GM21381 (cell line): ENCODE measurements at regions not wholly inside any gene's neighbourhood (a gene's known extent, or its start where the extent isn't known, plus 50 kb on each side); places are given as distances from the start of the nearest gene placed in this dataset.
A peak's percentile ranks its signal among the peaks of the same experiment; 100 is the strongest.

Experiments
- ATAC-seq: cut with Tn5 transposase; IDR thresholded peaks from one replicate; pipeline ENCODE4 v1.9.1; 2021; ENCODE audit warnings: mild to moderate bottlenecking, moderate library complexity; ENCODE audit not compliant: unreplicated experiment

- no peak for ATAC-seq
Measured at GRCh38 chr1:93815366-93816110, 63.5 kb downstream of the DNTTIP2 start.

DNA sequence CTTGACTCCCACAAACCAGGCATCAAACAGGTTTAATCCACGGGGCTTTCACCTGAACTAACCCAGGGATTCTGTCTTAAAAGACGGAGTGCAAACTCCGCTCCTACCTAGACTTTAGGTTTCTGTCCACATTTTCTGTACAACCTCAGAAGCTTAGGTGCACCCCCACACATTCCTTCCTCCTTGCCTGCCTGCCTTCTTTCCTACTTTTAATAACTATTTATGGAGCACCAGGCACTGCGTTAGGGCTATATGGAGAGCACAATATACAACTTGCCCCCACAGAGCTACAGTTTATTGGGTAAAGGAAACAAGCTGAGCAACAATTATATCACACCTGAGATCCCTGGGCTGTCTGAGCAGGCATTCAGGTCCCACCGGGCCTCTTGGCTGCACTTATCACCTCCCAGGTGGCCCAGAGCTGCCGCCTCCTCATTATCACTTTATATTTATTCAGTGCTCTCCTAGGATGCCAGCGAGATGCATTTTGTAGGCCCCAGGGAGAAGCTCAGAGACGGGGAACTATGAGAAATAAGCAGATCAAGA lies 64.1 kb downstream of the DNTTIP2 start:
- no peak for ATAC-seq

DNA sequence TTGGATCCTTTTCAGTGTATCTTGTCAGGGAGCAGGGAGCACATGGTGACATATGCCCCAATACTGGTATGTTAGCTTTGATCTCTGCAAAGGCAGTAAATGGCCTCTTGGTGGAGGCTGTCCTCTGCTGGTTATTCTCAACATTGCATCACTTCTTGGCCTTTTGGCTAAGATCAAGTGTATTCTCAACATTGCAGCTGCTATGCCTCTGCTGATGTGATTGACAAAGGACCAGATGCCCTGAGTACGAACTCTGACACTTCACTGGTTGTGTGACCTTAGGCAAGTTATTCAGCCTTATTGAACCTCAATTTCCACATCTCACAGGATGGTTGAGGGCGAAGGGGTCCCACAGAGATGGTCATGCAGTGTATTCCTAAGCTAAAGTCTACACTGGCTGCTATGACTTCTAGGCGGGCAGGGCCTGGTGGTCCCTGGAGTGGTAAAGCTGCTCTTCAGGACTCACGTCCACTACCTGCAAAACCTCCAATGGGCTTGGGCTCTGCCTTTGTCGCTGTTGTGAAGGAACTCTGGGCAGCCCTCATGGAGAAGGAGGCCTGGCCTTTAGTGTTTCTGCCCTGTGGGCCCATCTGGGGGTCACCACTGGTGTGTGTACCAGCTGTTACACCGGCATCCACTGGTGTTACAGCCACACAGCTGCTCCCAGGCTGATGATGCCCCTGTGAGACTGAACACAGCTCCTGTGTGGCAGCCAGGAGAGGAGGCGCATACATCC lies 64.8 kb downstream of the DNTTIP2 start:
- peak; percentile 43 for ATAC-seq

DNA sequence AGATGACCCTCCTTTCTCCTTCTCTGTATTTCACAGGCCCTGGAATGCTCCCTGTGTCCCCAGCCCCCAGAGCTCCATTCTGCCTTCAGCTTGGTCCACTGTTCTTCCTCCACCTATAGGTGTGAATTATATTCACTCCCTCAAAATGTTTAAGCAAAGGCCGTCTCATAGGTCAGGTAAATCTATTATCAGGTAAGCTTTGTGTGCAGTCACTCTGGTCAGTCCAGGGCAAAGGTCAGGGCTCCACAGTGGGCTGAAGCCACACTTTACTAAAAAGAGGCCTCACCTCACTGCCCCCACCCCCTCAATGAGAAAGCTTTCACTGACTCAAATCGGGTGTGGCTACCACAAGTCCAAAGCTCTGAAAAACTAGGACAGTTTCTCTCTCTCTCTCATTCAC lies 65.9 kb downstream of the DNTTIP2 start:
- no peak for ATAC-seq

- ATAC-seq: no peak
Measured at GRCh38 chr1:93811326-93812065, 67.5 kb downstream of the DNTTIP2 start.

- no peak for ATAC-seq
Measured at GRCh38 chr1:93810316-93810715, 68.7 kb downstream of the DNTTIP2 start.

- ATAC-seq: no peak
Measured at GRCh38 chr1:93808871-93809270, 70.1 kb downstream of the DNTTIP2 start.

- no peak for ATAC-seq
Measured at GRCh38 chr1:93807311-93807930, 71.6 kb downstream of the DNTTIP2 start.

DNA sequence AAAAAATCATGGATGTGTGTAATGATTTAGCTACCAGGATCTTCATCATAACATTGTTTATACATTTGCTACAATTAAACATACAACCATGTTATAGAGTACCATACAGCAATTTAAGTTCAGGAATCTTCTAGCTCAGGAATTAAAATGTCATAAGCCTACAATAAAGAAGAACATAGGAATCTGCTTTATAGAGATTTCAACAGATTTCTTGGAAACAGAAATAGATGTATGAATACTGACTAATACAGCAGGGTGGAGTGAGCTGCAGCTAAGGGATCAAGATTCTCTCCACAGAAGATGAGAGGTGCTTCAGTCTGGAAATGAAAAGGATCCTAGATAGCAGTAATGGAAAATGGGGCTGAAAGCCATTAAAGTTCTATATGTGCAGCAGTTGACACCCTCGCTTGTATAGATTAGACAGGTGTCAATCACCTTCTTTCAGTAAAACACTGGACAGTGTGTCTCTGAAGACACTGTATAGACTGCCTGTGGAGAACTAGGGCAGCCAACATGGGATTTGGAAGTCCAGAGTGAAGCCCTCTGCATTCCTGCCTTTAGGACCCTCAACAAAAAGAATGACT lies 73.9 kb downstream of the DNTTIP2 start:
- no peak for ATAC-seq

- ATAC-seq: no peak
Measured at GRCh38 chr1:93804412-93804811, 74.6 kb downstream of the DNTTIP2 start.

DNA sequence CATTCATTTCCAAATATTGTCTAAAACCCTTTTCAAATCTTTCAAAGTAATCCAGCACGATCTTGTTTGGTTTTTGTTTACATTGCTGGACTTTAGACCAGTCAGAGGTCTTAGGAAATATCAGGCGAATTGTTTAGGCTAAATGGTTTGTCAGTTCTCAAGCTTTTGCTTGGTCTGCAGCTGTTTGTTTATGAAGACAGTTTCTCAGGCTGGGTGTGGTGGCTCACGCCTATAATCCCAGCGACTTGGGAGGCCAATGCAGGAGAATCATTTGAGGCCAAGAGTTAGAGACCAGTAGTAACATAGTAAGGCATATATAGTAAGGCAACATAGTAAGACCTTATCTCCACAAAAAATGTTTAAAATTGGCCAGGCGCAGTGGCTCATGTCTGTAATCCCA lies 77.5 kb downstream of the DNTTIP2 start:
- no peak for ATAC-seq

DNA sequence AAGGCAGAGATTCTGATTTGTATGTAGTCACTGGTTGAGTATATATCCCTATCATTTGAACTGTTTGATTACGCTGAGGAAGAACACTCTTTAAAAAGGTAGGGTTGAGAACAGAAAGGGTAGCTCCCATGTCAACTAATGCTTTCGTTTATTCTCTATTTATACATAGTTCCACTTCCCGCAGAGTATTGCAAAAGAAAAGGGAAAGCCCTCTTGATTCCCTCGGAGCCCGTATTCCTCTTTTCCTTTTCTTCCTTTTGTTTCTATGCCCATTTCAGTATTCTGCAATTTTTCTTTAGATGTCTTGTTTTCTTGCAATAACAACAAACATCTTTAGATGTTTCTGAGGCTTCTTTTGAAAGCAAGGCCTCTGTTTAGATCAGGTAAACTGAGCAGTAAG lies 78.2 kb downstream of the DNTTIP2 start:
- ATAC-seq: no peak

- no peak for ATAC-seq
Measured at GRCh38 chr1:93798291-93798690, 80.7 kb downstream of the DNTTIP2 start.

DNA sequence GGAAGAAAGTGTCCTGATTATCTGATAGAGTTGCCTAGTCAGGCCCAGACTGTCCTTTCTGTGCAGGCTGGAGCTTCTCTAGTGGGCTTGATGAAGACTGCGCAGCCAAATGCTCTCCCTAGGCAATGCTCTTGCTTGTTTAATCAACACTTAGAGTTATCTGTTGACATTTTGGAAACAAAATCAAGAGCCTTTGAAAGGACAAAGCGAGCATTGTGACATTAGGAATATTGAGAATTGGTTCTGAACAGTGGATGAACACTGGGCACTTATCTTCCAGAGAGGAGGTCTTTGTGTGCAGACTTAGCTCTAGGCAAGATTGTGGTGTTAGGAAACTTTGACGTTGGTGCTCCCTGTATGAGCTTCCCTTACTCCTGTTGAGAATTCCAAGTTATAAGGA lies 94.5 kb downstream of the DNTTIP2 start:
- ATAC-seq: no peak

DNA sequence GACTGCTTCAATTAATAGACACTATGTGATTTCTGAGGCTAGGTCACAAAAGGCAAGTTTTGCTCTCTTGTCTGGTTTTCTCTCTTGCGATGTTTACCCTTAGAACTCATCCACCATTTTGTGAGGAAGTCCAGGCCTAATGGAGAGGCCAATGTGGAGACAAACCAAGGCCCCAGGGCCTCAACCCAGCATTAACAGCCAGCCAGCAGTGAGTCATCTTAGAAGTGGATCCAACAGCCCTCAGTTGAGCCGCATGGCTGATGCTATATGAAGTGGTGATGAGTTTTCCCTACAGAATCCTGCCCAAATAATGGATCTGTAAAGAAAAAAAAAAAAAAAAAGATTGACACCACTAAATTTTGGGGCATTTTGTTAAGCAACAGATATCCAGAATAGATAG lies 95.1 kb downstream of the DNTTIP2 start:
- ATAC-seq: no peak

- no peak for ATAC-seq
Measured at GRCh38 chr1:93779540-93780165, 98.0 kb upstream of the BCAR3 start.

- no peak for ATAC-seq
Measured at GRCh38 chr1:93778457-93778856, 96.8 kb upstream of the BCAR3 start.

GRCh38 chr1:93777255-93777654 lies 95.6 kb upstream of the BCAR3 start:
- ATAC-seq: no peak

GRCh38 chr1:93776728-93777127 lies 95.1 kb upstream of the BCAR3 start:
- ATAC-seq: no peak

DNA sequence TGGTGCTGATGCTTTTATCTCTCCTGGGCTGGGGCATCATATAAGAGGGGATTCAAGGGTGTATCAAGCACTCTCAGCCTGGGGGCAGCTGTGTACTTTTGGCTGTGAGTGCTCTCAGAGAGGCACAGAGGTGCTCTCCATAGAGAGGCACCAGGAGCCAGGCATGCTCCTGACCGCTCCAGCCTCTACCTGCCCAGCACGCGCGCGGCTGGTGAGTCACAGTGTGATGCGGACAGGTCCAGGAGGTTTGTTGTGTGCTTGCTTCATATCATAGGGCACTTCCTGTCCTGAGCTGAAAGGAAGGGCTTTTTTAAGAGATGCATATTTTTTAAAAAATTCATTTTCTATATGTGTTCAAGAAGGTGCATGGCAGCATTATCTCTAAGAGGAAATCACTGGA lies 93.6 kb upstream of the BCAR3 start:
- ATAC-seq: no peak
